Upper lobe of left lung (tissue), 6 donors: ENCODE measurements at regions not wholly inside any gene's neighbourhood (a gene's known extent, or its start where the extent isn't known, plus 50 kb on each side); places are given as distances from the start of the nearest gene placed in this dataset.
"Not testable (repeated sequence)": the region's sequence is repeated elsewhere in the genome, so short reads cannot be mapped to it uniquely, and the experiment has no call there.

Source experiments
- ATAC-seq, 2 donors: fragments of 200-7000 bp; cut with Tn5 transposase; one replicate each; pipeline ENCODE4 v1.9.1; 2022; ENCODE audit warnings: mild to moderate bottlenecking in 2 of 2, moderate library complexity in 2 of 2; ENCODE audit not compliant: low FRiP score in 2 of 2
- DNase-seq, 2 donors: peaks; one replicate each; pipeline ENCODE4 v3.0.0-alpha.2; 2019 to 2020
- H3K27ac ChIP-seq, 4 donors: fragments of 200-600 bp; sonication (generic); one replicate each; pipeline ENCODE4 v1.5.1; 2016 to 2019
- H3K27me3 ChIP-seq, 4 donors: fragments of 200-600 bp; sonication (generic); one replicate each; pipeline ENCODE4 v1.5.1; 2017 to 2019
- H3K36me3 ChIP-seq, 4 donors: fragments of 200-600 bp; sonication (generic); one replicate each; pipeline ENCODE4 v1.5.1; 2016 to 2019
- H3K4me1 ChIP-seq, 4 donors: fragments of 200-600 bp; sonication (generic); one replicate each; pipeline ENCODE4 v1.5.1; 2018 to 2019
- H3K4me3 ChIP-seq, 4 donors: fragments of 200-600 bp; sonication (generic); one replicate each; pipeline ENCODE4 v1.5.1; 2017 to 2019; ENCODE audit warnings: mild to moderate bottlenecking in 2 of 4, moderate library complexity in 1 of 4
- H3K9me3 ChIP-seq, 4 donors: fragments of 200-600 bp; sonication (generic); one replicate each; pipeline ENCODE4 v1.5.1; 2018 to 2019
- CTCF ChIP-seq, 6 experiments: fragments of 450-650 bp in 4 of 6; fragments of 200-600 bp in 2 of 6; sonication (generic) in 2 of 6; IDR thresholded peaks; one replicate each; pipeline ENCODE4 v1.5.1; 2016 to 2019; ENCODE audit warnings: antibody characterized with exemption in 6 of 6
- EP300 ChIP-seq, 4 donors: sonication (generic); formaldehyde crosslinking; IDR thresholded peaks; one replicate each; pipeline ENCODE4 v1.5.1; 2017; ENCODE audit warnings: antibody characterized with exemption in 4 of 4, control low read depth in 2 of 4
- POLR2A ChIP-seq, 4 donors: fragments of 450-650 bp; IDR thresholded peaks; one replicate each; pipeline ENCODE4 v1.5.1; 2016 to 2017; ENCODE audit warnings: antibody characterized with exemption in 4 of 4, mild to moderate bottlenecking in 2 of 4
- POLR2AphosphoS5 ChIP-seq, 2 donors: sonication (generic); formaldehyde crosslinking; IDR thresholded peaks; one replicate each; pipeline ENCODE4 v1.5.1; 2017; ENCODE audit warnings: antibody characterized with exemption in 2 of 2
- WGBS, 2 donors: methylation state at CpG; one replicate each; pipeline ENCODE4 v1.1.5; 2017 to 2018; 5-methylcytosine and 5-hydroxymethylcytosine counted together
- donor health status: DM: no; HTN: no; CAD: no; lungs with moderate emphysema.
- donor health status: DM: no; HTN: yes; CAD: no; lungs with severe emphysema.

GRCh38 chr6:109875973-109876372 is 102.1 kb upstream of the GPR6 start:
- DNase-seq, result no peak
- 79 to 86% methylated on average over 3 of the region's 3 CpGs for WGBS, 2 donors
- H3K27ac ChIP-seq, result no peak overlapping the region
- ATAC-seq, result peak in 1 of 2 donors; percentile 19
- no peaks in the 10 kb centered on the region for H3K27me3 ChIP-seq
- no peaks in the 10 kb centered on the region for H3K4me1 ChIP-seq
- no peak overlapping the region for H3K4me3 ChIP-seq
- TF ChIP-seq POLR2AphosphoS5 (IDR thresholded peaks at IDR 0.05) (no peak), CTCF (IDR thresholded peaks at IDR 0.05) (no peak), EP300 (IDR thresholded peaks at IDR 0.05) (no peak), POLR2A (IDR thresholded peaks at IDR 0.05) (no peak)
- no peaks in the 10 kb centered on the region for H3K36me3 ChIP-seq
- H3K9me3 ChIP-seq, result no peaks in the 10 kb centered on the region

GRCh38 chr6:109877028-109878004 is 100.8 kb upstream of the GPR6 start:
- 76 to 78% methylated on average over 10 of the region's 10 CpGs for WGBS, 2 donors
- H3K4me3 ChIP-seq, result no peak overlapping the region
- TF ChIP-seq EP300 (IDR thresholded peaks at IDR 0.05) (no peak), POLR2A (IDR thresholded peaks at IDR 0.05) (no peak)

GRCh38 chr6:109878005-109878690 is 100.0 kb upstream of the GPR6 start:
- not testable (repeated sequence) for H3K36me3 ChIP-seq, H3K4me1 ChIP-seq, ATAC-seq, H3K4me3 ChIP-seq, H3K27ac ChIP-seq, H3K9me3 ChIP-seq, H3K27me3 ChIP-seq, DNase-seq
- 79 to 88% methylated on average over 9 of the region's 9 CpGs for WGBS, 2 donors

More at GRCh38 chr6:109877028-109878004, 100.8 kb upstream of the GPR6 start:
- DNase-seq (no peak), ATAC-seq (no peak)
- Histone ChIP-seq H3K9me3 (no peaks in the 10 kb centered on the region), H3K36me3 (no peaks in the 10 kb centered on the region), H3K27ac (no peak overlapping the region), H3K4me1 (no peaks in the 10 kb centered on the region), H3K27me3 (no peaks in the 10 kb centered on the region)

- 78 to 79% methylated on average over 5 of the region's 5 CpGs for WGBS, 2 donors
- DNase-seq, ATAC-seq, H3K9me3 ChIP-seq, H3K36me3 ChIP-seq, H3K4me3 ChIP-seq, H3K27me3 ChIP-seq, H3K27ac ChIP-seq, H3K4me1 ChIP-seq: not testable (repeated sequence)
These were observed 99.0 kb upstream of the GPR6 start for GRCh38 chr6:109879081-109879480.

- DNase-seq (no peak), ATAC-seq (no peak)
- H3K4me1 ChIP-seq, result no peaks in the 10 kb centered on the region
- H3K27me3 ChIP-seq, result no peaks in the 10 kb centered on the region
- H3K4me3 ChIP-seq, result no peak overlapping the region
- WGBS, 2 donors, result 94 to 96% methylated on average over 15 of the region's 15 CpGs
- no peaks in the 10 kb centered on the region for H3K36me3 ChIP-seq
- TF ChIP-seq POLR2AphosphoS5 (IDR thresholded peaks at IDR 0.05) (no peak), EP300 (IDR thresholded peaks at IDR 0.05) (no peak), CTCF (IDR thresholded peaks at IDR 0.05) (no peak)
- no peak overlapping the region for H3K27ac ChIP-seq
- H3K9me3 ChIP-seq, result no peaks in the 10 kb centered on the region
These were observed 98.6 kb upstream of the GPR6 start for GRCh38 chr6:109879521-109879920.

- peak in 1 of 2 donors; percentile 62 for DNase-seq
- not testable (repeated sequence) for H3K4me3 ChIP-seq, H3K36me3 ChIP-seq, H3K9me3 ChIP-seq, ATAC-seq, H3K27ac ChIP-seq, H3K4me1 ChIP-seq, H3K27me3 ChIP-seq
- WGBS, 2 donors, result 90% methylated on average over 19 of the region's 19 CpGs; no CpG with 5 or more reads in 1 of the 2 donors
These were observed 97.0 kb upstream of the GPR6 start for GRCh38 chr6:109881069-109881468.

GRCh38 chr6:109881953-109882490 is 96.1 kb upstream of the GPR6 start:
- H3K9me3 ChIP-seq, H3K4me1 ChIP-seq, H3K27ac ChIP-seq, H3K36me3 ChIP-seq, H3K4me3 ChIP-seq, H3K27me3 ChIP-seq, ATAC-seq, DNase-seq: not testable (repeated sequence)
- 95 to 100% methylated on average over 1 of the region's 1 CpG for WGBS, 2 donors
